Activated naive CD8-positive, alpha-beta T cell treated with anti-CD3 and anti-CD28 coated beads, Interleukin-2, amount 50 U/mL, for 24 hours (primary cell): ENCODE measurements at regions not wholly inside any gene's neighbourhood (a gene's known extent, or its start where the extent isn't known, plus 50 kb on each side); places are given as distances from the start of the nearest gene placed in this dataset.

Experiments
- ATAC-seq: fragments of 150-1000 bp; cut with Tn5 transposase; one replicate; pipeline ENCODE4 v1.10.0; 2021
- DNase-seq: peaks from one replicate; pipeline ENCODE4 v3.0.0; 2021
- H3K27ac Mint-ChIP-seq: one replicate; pipeline ENCODE4 v1.8.0; 2021; ENCODE audit warnings: mild to moderate bottlenecking, mixed read lengths
- H3K27me3 Mint-ChIP-seq: one replicate; pipeline ENCODE4 v1.8.0; 2021; ENCODE audit warnings: mixed read lengths
- H3K36me3 Mint-ChIP-seq: one replicate; pipeline ENCODE4 v1.8.0; 2021; ENCODE audit warnings: low read depth, mixed read lengths
- H3K4me1 Mint-ChIP-seq: one replicate; pipeline ENCODE4 v1.8.0; 2021; ENCODE audit warnings: mixed read lengths
- H3K4me3 Mint-ChIP-seq: one replicate; pipeline ENCODE4 v1.8.0; 2021; ENCODE audit warnings: mild to moderate bottlenecking, moderate library complexity, mixed read lengths
- H3K9me3 Mint-ChIP-seq: one replicate; pipeline ENCODE4 v1.8.0; 2021; ENCODE audit warnings: mixed read lengths

DNA sequence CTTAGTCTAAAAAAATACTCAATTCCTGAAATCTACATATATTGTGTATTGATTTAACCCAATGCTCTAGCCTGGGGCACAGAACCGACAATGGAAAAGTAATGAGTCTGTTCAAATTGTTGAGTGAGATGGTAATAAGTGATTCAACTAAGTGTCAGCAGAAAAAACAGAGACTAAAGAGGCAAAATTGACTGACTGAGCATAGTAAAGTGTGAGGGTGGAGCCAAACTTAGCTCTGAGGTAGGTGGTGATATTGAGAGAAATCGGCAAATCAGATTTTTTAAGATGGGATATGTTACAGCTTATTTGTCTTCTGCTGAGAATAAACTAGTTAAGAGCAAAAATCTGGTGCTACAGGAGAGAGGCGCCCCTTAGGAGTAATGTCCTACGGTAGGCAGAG is 764.0 kb upstream of the LRRN3 start:
- H3K27me3 Mint-ChIP-seq = no peaks in the 10 kb centered on the region
- DNase-seq = no peak
- no peaks in the 10 kb centered on the region for H3K36me3 Mint-ChIP-seq
- peaks cover 3% of the 10 kb centered on the region for H3K9me3 Mint-ChIP-seq
- no peak overlapping the region for H3K27ac Mint-ChIP-seq
- H3K4me1 Mint-ChIP-seq = no peaks in the 10 kb centered on the region
- no peak overlapping the region for H3K4me3 Mint-ChIP-seq
- ATAC-seq = no peak

DNA sequence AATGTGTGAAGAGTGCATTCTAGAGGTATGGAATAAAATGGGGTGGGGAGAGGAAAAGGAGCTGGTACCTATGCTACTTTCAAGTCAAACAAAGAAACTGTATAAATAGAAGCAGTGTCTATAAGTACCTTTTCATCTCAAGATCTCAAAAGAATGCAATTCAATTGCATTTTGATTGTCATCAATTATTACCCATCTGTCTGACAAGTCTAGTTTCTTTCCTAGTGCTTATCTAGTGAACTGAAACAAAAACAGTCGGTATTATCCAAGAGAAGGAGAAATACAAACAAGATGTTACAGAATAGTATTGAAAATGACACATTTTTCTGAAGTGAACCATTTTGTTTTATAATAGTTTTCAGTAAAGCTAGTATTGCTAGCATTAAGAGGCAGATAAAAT is 754.5 kb upstream of the LRRN3 start:
- ATAC-seq = no peak
- no peak for DNase-seq
- H3K27ac Mint-ChIP-seq = no peak overlapping the region
- H3K9me3 Mint-ChIP-seq = peaks cover 7% of the 10 kb centered on the region
- no peaks in the 10 kb centered on the region for H3K4me1 Mint-ChIP-seq
- no peak overlapping the region for H3K4me3 Mint-ChIP-seq
- no peaks in the 10 kb centered on the region for H3K27me3 Mint-ChIP-seq
- no peaks in the 10 kb centered on the region for H3K36me3 Mint-ChIP-seq

DNA sequence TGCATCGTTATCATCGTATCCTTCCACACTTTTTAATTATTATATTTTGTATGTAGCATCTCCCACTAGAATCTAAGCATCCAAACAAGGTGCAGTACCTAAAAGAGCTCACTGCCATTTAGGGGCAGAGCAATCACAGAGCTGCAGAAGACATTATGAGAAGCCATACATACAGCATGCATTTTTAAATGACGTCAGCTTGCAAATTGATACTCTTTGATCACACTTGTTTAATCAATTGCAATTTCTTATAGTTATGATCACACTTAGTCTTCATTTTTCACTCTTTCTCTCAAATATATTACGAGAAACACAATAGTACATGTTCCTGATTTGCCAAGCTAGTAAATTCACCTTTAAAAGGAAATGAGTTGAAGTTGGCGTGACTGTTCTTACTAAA is 753.3 kb upstream of the LRRN3 start:
- ATAC-seq (no peak), DNase-seq (no peak)
- Mint-ChIP-seq H3K36me3 (no peaks in the 10 kb centered on the region), H3K9me3 (peaks cover 7% of the 10 kb centered on the region), H3K4me1 (no peaks in the 10 kb centered on the region), H3K27ac (no peak overlapping the region), H3K4me3 (no peak overlapping the region), H3K27me3 (no peaks in the 10 kb centered on the region)

DNA sequence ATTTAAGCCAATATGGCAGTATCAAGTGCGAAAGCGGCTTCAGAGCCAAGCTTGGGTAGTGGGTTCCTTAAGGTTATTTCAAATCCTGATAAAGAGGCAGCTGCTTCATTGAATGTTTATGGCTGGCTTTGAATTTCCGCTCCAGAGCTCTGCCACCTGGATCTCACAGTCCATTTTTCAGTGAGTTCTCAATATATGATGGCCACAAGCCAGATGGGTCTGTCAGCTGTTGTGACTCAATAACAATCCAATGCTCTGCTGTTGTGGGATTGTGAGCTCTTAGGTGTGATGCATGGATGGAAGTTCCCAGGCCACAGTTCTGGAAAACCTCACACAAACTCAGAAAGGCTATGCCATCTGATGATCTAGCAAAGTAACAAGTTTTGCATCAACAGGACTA is 743.8 kb upstream of the LRRN3 start:
- Mint-ChIP-seq H3K4me3 (no peak overlapping the region), H3K9me3 (peaks cover 4% of the 10 kb centered on the region), H3K36me3 (no peaks in the 10 kb centered on the region), H3K27me3 (no peaks in the 10 kb centered on the region), H3K27ac (no peak overlapping the region), H3K4me1 (no peaks in the 10 kb centered on the region)
- no peak for DNase-seq
- ATAC-seq = no peak

DNA sequence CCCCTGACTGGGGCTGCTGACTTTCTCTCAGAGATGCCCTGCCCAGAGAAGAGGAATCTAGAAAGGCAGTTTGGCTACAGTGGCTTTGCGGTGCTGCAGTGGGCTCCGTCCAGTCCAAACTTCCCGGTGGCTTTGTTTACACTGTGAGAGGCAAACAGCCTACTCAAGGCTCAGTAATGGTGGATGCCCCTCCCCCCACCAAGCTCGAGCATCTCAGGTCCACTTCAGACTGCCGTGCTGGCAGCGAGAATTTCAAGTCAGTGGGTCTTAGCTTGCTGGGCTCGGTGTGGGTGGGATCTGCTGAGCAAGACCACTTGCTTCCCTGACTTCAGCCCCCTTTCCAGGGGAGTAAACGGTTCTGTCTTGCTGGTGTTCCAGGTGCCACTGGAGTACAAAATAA is 734.5 kb upstream of the LRRN3 start:
- ATAC-seq (no peak), DNase-seq (no peak)
- Mint-ChIP-seq H3K27ac (no peak overlapping the region), H3K36me3 (no peaks in the 10 kb centered on the region), H3K4me1 (no peaks in the 10 kb centered on the region), H3K27me3 (no peaks in the 10 kb centered on the region), H3K9me3 (peaks cover 10% of the 10 kb centered on the region), H3K4me3 (no peak overlapping the region)

DNA sequence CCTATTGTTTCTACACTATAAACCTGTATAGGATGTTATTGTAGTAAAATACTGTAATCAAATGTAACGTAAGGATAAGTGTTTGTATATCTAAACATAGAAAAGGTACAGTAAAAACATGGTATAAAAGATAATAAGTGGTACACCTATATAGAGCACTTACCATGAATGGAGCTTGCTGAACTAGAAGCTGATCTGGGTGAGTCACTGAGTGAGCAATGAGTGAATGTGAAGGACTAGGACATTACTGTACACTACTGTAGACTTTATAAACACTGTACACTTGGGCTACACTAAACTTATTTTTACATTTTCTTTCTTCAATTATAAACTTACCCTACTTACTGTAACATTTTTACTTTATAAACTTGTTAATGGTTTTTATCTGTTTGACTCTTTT is 732.9 kb upstream of the LRRN3 start:
- no peak overlapping the region for H3K4me3 Mint-ChIP-seq
- DNase-seq (no peak), ATAC-seq (no peak)
- no peaks in the 10 kb centered on the region for H3K4me1 Mint-ChIP-seq
- H3K27me3 Mint-ChIP-seq = no peaks in the 10 kb centered on the region
- no peaks in the 10 kb centered on the region for H3K36me3 Mint-ChIP-seq
- no peak overlapping the region for H3K27ac Mint-ChIP-seq
- H3K9me3 Mint-ChIP-seq = peaks cover 5% of the 10 kb centered on the region

DNA sequence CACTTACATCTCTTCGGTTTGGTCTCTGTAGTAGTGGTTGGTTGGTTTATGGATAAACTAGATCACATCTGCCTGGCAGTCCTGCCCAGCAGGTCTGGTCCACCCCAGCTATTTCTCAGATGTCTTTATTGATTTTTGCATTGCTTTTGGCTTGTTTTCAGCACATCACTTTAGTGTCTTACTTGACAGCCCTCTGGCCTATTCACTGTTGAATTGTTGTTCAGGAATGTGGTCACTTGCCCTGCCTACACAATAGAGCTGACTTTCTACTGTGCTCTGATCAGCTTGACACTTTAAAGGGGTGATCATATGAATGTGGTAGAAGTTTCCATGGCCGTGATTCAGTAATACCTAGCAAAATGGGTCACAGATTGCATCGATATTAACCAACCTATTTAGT is 719.2 kb upstream of the LRRN3 start:
- Mint-ChIP-seq H3K27me3 (no peaks in the 10 kb centered on the region), H3K9me3 (no peaks in the 10 kb centered on the region), H3K27ac (no peak overlapping the region), H3K4me1 (no peaks in the 10 kb centered on the region), H3K36me3 (no peaks in the 10 kb centered on the region), H3K4me3 (no peak overlapping the region)
- ATAC-seq (no peak), DNase-seq (no peak)

DNA sequence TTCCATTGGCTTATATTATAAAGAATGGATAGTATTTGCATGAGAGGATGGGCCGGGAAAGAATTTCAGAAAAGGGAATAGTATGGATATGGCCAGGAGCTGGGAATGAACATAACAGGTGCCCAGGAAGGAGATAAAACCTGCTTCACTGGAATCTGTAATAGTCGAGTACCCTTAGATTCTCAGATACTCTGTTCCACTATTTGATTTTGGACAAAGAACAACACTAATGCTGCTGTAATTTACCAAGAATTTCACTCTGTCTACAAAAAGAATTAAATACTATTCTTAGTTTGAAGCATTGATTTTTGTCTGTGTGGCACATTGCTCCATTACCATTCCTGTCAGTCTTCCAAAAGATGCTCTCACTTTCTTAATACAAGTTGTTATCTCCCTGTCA is 718.2 kb upstream of the LRRN3 start:
- DNase-seq = no peak
- no peaks in the 10 kb centered on the region for H3K36me3 Mint-ChIP-seq
- H3K4me1 Mint-ChIP-seq = no peaks in the 10 kb centered on the region
- no peaks in the 10 kb centered on the region for H3K27me3 Mint-ChIP-seq
- H3K9me3 Mint-ChIP-seq = no peaks in the 10 kb centered on the region
- no peak for ATAC-seq
- H3K27ac Mint-ChIP-seq = no peak overlapping the region
- H3K4me3 Mint-ChIP-seq = no peak overlapping the region

DNA sequence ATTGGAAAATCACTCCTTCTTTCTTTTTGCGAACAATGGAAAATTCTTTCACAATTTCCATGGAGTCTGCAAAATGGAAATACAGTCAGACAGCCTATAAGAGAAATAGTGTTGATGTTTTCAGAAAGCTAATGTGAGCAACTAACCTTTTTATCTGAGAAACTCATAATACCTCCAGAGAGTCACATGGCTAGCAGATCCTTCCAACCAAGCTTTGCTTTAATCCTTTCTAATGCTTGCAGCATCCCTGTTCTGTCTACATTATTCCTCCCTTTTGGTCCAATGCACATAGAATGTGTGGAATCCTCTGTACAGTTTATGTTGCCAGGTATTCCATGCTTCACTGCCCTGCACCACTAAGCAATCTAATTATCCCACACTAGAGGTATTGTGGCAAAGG is 717.5 kb upstream of the LRRN3 start:
- Mint-ChIP-seq H3K4me3 (no peak overlapping the region), H3K4me1 (no peaks in the 10 kb centered on the region), H3K27ac (no peak overlapping the region), H3K36me3 (no peaks in the 10 kb centered on the region), H3K27me3 (no peaks in the 10 kb centered on the region), H3K9me3 (no peaks in the 10 kb centered on the region)
- ATAC-seq (no peak), DNase-seq (no peak)

DNA sequence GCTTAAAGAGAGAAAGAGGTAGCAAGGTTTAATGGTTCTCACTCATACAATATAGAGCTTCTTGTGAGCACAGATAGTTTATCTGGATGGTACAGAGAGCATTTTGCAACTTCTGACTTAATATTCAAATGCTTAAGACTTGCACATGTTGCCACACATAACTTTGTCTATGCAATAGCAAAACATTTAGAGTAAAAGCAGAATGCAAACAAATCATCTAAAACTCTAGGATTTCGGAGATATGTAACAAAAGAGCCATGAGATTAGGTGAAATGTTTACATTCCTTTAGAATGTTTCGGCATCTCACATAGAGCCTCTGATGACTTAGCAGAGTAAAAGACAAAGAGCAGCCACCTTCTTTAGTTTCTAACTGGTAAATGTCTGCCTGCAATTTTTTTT is 717.1 kb upstream of the LRRN3 start:
- no peak for ATAC-seq
- no peaks in the 10 kb centered on the region for H3K36me3 Mint-ChIP-seq
- H3K9me3 Mint-ChIP-seq = no peaks in the 10 kb centered on the region
- no peak overlapping the region for H3K27ac Mint-ChIP-seq
- no peak for DNase-seq
- H3K4me3 Mint-ChIP-seq = no peak overlapping the region
- H3K27me3 Mint-ChIP-seq = no peaks in the 10 kb centered on the region
- no peaks in the 10 kb centered on the region for H3K4me1 Mint-ChIP-seq

DNA sequence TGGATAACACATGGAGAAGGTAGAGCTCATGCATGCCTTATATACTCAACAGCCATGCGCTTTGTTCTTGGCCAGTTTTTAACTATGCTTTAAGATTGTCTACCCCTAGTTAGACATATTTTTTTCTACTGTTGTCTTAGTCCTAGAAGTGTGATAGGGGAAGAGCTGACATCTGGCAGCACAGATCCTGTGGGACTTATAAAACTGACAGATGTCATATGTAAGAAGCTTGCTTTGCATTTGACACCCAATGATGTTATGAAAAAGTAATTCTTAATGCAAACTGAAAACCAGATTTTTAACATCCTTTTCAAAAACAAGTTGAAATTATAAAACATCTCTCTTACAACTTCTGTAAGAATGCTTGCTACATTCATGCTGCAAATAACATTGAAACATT is 715.9 kb upstream of the LRRN3 start:
- Mint-ChIP-seq H3K27me3 (no peaks in the 10 kb centered on the region), H3K27ac (no peak overlapping the region), H3K36me3 (no peaks in the 10 kb centered on the region), H3K9me3 (no peaks in the 10 kb centered on the region), H3K4me1 (no peaks in the 10 kb centered on the region), H3K4me3 (no peak overlapping the region)
- DNase-seq = no peak
- no peak for ATAC-seq

DNA sequence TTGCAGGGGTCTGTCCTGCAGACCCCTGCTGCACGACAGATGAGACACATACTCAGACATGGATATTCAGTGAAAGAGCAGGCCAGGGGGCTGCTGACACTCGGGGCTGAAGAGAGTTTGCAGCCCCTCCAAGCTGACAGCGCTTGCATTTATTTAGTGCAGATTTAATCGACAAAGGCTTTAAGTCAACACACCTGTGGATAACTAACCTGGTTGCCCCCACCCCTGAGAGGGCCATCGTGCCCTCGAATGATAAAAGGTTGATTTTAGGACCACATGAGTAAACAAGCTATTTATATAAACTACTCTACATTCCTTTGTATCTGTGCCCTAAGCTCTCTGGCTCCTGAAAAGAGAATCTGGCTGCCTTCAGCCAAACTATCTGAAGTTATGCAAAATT is 708.2 kb upstream of the LRRN3 start:
- Mint-ChIP-seq H3K27ac (no peak overlapping the region), H3K27me3 (no peaks in the 10 kb centered on the region), H3K4me1 (no peaks in the 10 kb centered on the region), H3K9me3 (no peaks in the 10 kb centered on the region), H3K4me3 (no peak overlapping the region), H3K36me3 (no peaks in the 10 kb centered on the region)
- DNase-seq = no peak
- ATAC-seq = no peak

DNA sequence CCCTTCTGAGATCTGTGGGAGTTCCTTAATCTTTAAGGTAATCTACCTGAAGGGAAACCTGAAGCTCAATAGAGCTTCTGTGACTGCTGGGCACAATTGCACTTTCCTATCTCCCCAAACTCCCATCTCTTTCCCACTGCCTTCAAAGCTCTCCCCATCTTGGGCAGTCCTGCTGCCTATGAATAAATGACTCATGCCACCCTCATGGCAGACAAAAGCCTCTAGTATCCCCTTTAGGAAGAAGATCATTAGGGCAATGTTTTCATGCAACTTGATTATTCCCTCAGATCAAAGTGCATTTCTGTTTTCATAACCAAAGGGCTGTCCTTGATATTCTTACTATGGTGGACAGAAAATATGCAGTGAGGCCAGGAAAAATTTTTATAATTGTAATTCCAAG is 704.9 kb upstream of the LRRN3 start:
- no peaks in the 10 kb centered on the region for H3K27me3 Mint-ChIP-seq
- no peak overlapping the region for H3K27ac Mint-ChIP-seq
- DNase-seq (no peak), ATAC-seq (no peak)
- H3K4me1 Mint-ChIP-seq = no peaks in the 10 kb centered on the region
- H3K4me3 Mint-ChIP-seq = no peak overlapping the region
- H3K9me3 Mint-ChIP-seq = no peaks in the 10 kb centered on the region
- no peaks in the 10 kb centered on the region for H3K36me3 Mint-ChIP-seq

DNA sequence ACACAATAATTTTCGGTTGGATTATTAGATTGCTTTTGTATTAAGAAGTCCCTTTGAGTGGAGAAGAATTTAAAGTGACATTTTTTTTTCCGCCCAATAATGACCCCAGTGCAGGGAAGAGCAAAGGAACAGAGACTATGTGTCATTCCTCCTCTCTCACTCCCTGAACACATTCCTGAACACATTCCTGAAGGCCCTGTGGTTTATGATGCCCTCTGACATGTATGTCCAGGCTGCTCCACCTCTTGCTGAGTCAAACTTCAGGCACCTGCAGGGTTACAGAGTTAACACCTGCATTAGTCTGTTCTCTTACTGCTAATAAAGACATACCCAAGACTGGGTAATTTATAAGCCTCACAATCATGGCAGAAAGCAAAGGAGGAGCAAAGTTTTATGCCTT is 704.0 kb upstream of the LRRN3 start:
- Mint-ChIP-seq H3K4me1 (no peaks in the 10 kb centered on the region), H3K27me3 (no peaks in the 10 kb centered on the region), H3K36me3 (no peaks in the 10 kb centered on the region), H3K27ac (no peak overlapping the region), H3K9me3 (no peaks in the 10 kb centered on the region), H3K4me3 (no peak overlapping the region)
- ATAC-seq (no peak), DNase-seq (no peak)

DNA sequence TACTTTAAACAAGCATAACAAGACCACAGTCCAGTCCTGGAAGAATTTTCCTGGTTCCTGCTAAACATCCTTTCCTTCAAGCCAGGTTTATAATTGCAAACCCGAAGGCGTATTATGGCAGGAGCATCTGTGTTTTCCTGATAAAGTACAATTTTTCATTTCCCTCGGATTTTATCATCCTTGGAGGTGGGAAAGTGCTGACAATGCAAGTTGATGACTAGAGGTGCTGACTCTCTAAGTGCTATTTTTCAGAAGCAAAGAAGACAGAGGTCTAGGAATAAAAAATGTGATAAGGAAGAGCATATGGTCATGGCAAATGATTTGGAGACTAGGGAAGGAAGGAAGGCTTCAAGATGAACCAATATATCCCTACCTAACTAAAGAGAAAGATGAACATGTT is 703.2 kb upstream of the LRRN3 start:
- H3K27ac Mint-ChIP-seq = no peak overlapping the region
- DNase-seq (no peak), ATAC-seq (no peak)
- H3K9me3 Mint-ChIP-seq = no peaks in the 10 kb centered on the region
- no peak overlapping the region for H3K4me3 Mint-ChIP-seq
- H3K27me3 Mint-ChIP-seq = no peaks in the 10 kb centered on the region
- H3K4me1 Mint-ChIP-seq = no peaks in the 10 kb centered on the region
- H3K36me3 Mint-ChIP-seq = no peaks in the 10 kb centered on the region

DNA sequence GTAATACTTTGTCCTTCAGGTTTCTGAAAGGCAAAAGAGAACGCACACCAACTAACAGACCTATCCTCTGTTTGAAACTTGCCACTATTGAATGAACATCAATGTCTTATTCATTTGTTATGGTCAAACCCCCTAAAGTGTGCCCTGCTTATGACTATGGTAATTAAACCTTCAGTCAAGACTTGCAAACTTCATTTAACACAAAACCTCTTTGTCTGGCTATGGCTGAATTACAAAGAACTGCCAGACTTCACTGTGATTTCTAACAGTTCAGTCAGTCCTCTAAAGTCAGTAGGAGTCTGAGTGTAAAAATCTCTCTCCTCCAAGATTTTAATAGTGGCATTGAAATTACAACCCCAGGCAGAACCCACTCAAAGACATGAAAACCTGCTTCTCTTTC is 702.5 kb upstream of the LRRN3 start:
- no peak for DNase-seq
- no peaks in the 10 kb centered on the region for H3K36me3 Mint-ChIP-seq
- H3K27ac Mint-ChIP-seq = no peak overlapping the region
- no peaks in the 10 kb centered on the region for H3K4me1 Mint-ChIP-seq
- no peaks in the 10 kb centered on the region for H3K9me3 Mint-ChIP-seq
- H3K4me3 Mint-ChIP-seq = no peak overlapping the region
- H3K27me3 Mint-ChIP-seq = no peaks in the 10 kb centered on the region
- no peak for ATAC-seq

DNA sequence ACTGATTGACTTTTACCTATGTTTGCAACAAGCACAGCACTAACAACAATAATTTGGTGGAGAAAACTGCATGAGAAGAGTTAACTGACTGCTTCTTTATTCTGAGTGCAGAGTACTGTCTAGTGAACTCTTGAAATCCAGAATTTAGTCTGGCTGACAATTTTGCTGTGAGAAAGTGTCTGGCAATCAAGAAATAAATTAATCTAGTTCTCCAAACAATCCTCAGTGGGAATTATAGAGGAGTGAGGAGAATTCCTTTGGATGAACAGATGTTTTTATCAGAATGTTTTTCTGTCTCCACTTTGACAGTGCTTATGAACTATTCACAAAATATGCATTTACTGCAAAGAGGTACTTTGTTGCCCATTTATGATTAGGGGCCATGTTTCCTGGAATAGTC is 694.9 kb upstream of the LRRN3 start:
- Mint-ChIP-seq H3K27ac (no peak overlapping the region), H3K36me3 (no peaks in the 10 kb centered on the region), H3K9me3 (no peaks in the 10 kb centered on the region), H3K4me3 (no peak overlapping the region), H3K4me1 (no peaks in the 10 kb centered on the region), H3K27me3 (no peaks in the 10 kb centered on the region)
- ATAC-seq = no peak
- DNase-seq = no peak
